Breast epithelium (tissue), 3 donors: ENCODE measurements at regions not wholly inside any gene's neighbourhood (a gene's known extent, or its start where the extent isn't known, plus 50 kb on each side); places are given as distances from the start of the nearest gene placed in this dataset.

ENCODE experiments used
- POLR2A ChIP-seq: fragments of 450-650 bp; IDR thresholded peaks from one replicate; pipeline ENCODE4 v1.6.1; 2016; ENCODE audit warnings: antibody characterized with exemption, mild to moderate bottlenecking, moderate library complexity
- TF ChIP-seq, protein P1 (sequence below), 3 donors: fragments of 450-650 bp; IDR thresholded peaks; one replicate each; pipeline ENCODE4 v1.5.1; 2016 to 2017; ENCODE audit warnings: antibody characterized with exemption in 3 of 3, mild to moderate bottlenecking in 3 of 3, moderate library complexity in 3 of 3

DNA sequence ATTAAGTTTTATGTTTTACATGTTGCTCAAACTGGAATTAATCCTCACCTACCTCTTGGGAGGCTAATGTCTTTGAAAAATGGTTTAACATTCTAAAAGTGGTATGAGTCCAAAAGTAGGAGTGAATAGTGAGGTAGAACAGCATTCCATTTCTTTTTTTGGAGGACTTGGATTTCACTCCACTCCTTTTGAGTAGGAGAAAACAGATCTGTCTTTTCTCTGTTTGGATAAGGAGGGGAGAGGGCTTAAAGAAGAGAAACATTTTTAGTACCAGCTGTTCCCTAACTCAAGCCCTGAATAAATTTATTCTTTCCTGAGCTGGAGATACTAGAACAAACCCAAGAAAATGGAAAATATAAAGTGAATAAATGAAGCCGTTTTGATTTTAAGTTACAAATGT, 687.9 kb downstream of the MECOM start:
- TF ChIP-seq, protein P1, sequence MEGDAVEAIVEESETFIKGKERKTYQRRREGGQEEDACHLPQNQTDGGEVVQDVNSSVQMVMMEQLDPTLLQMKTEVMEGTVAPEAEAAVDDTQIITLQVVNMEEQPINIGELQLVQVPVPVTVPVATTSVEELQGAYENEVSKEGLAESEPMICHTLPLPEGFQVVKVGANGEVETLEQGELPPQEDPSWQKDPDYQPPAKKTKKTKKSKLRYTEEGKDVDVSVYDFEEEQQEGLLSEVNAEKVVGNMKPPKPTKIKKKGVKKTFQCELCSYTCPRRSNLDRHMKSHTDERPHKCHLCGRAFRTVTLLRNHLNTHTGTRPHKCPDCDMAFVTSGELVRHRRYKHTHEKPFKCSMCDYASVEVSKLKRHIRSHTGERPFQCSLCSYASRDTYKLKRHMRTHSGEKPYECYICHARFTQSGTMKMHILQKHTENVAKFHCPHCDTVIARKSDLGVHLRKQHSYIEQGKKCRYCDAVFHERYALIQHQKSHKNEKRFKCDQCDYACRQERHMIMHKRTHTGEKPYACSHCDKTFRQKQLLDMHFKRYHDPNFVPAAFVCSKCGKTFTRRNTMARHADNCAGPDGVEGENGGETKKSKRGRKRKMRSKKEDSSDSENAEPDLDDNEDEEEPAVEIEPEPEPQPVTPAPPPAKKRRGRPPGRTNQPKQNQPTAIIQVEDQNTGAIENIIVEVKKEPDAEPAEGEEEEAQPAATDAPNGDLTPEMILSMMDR (IDR thresholded peaks at IDR 0.05), result no peak
- no peak for TF ChIP-seq POLR2A
